Left ventricle myocardium inferior (tissue), 1 donor: ENCODE measurements at regions not wholly inside any gene's neighbourhood (a gene's known extent, or its start where the extent isn't known, plus 50 kb on each side); places are given as distances from the start of the nearest gene placed in this dataset.

Experiments
- DNase-seq: peaks from one replicate; pipeline ENCODE4 v3.0.0-alpha.2; 2020
- H3K27ac ChIP-seq: fragments of 200-600 bp; replicated peaks from 2 replicates; pipeline ENCODE4 v1.8.0; 2021
- H3K27me3 ChIP-seq: fragments of 200-600 bp; 2 replicates; pipeline ENCODE4 v1.8.0; 2021; ENCODE audit warnings: low read depth
- H3K36me3 ChIP-seq: fragments of 200-600 bp; 2 replicates; pipeline ENCODE4 v1.8.0; 2021
- H3K4me1 ChIP-seq: fragments of 200-600 bp; 2 replicates; pipeline ENCODE4 v1.8.0; 2021
- H3K4me3 ChIP-seq: fragments of 200-600 bp; 2 replicates; pipeline ENCODE4 v1.8.0; 2021; ENCODE audit warnings: mild to moderate bottlenecking, moderate library complexity
- H3K9me3 ChIP-seq: fragments of 200-600 bp; replicated peaks from 2 replicates; pipeline ENCODE4 v1.8.0; 2021
- CTCF ChIP-seq: fragments of 200-600 bp; IDR thresholded peaks from 2 replicates; pipeline ENCODE4 v1.8.0; 2021; ENCODE audit warnings: antibody characterized with exemption, mild to moderate bottlenecking, borderline replicate concordance
- intact Hi-C: fragments of 100-400 bp; cut with micrococcal nuclease; formaldehyde crosslinking; loops from one replicate; pipeline ENCODE4 v1.11.0; 2022
- donor health status: DM: no; HTN: yes; CAD: no; lungs with severe emphysema.

- no peak overlapping the region for H3K4me3 ChIP-seq
- intact Hi-C loops = no loop called here
- no peaks in the 10 kb centered on the region for H3K36me3 ChIP-seq
- no peak overlapping the region for H3K27ac ChIP-seq
- no peak for DNase-seq
- H3K4me1 ChIP-seq = no peaks in the 10 kb centered on the region
- peaks cover 39% of the 10 kb centered on the region for H3K27me3 ChIP-seq
- no peaks in the 10 kb centered on the region for H3K9me3 ChIP-seq
- TF ChIP-seq CTCF = no peak
Measured at GRCh38 chr13:31027136-31027535, 94.7 kb downstream of the TEX26 start.
